HG03354 (cell line): ENCODE measurements at regions not wholly inside any gene's neighbourhood (a gene's known extent, or its start where the extent isn't known, plus 50 kb on each side); places are given as distances from the start of the nearest gene placed in this dataset.
A peak's percentile ranks its signal among the peaks of the same experiment; 100 is the strongest.

Source experiments
- ATAC-seq: cut with Tn5 transposase; IDR thresholded peaks from one replicate; pipeline ENCODE4 v1.9.1; 2021; ENCODE audit warnings: mild to moderate bottlenecking; ENCODE audit not compliant: unreplicated experiment, poor library complexity, severe bottlenecking

GRCh38 chr18:43855376-43855775, 578.1 kb upstream of the SYT4 start:
- no peak for ATAC-seq

DNA sequence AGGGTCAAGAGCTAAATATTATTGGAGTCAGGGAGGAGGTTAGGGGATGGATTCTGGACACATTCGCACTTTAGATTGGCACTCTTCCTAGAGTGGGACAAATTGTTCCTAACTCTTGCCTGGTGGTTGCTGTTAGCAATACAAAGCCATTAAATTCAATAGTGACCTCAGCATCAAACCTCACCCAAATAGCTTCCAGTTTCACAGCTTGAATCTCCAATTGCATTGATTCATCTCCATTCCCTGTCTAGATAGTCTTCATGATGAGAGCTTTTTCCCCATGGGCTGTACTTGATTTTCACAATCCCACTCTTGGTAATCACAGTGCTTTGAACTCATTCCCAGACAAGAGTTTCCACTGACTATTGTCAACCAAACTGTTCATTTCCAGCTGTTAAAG, 585.9 kb upstream of the SYT4 start:
- ATAC-seq: no peak

DNA sequence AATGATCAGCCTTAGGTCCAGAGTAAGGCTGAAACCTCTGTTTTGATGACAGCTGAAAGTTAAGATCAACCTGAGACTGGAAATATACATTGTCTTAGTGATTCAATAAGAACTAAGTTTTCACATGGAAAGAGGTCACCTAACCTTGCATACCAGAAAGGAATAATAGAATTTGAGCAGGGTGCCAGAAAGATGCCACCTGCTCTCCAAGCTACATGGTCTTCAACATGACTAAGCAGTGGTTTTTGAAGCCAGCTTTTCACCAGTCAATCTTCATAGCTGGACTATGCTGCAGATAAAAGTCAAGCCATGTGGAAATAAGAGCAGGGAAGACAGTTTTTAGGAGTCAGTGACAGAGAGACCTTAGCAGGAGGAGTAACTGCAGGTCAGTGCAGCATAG, 589.4 kb upstream of the SYT4 start:
- no peak for ATAC-seq

DNA sequence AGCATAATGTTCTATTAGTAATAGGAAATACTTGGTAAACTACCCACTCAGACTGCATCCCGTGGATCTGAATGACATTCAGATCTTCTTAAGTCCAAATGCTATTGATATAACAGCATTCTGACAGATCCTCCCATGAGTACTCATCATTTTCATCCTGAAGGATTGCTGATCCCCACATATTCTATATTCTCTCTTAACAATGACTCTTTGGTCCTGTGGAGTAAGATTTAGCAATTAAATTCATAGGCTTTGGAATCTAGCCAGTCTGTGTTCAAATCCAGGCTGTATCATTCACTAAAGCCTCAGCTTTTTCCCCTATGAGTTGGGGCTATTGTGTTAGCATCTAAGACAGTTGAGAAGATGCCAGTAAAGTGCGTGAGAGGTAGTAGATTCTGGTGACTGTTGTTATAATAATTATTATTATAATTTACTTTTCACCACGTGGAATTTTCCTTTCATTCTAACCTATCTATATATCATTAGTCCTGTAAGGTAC, 591.3 kb upstream of the SYT4 start:
- ATAC-seq: no peak

DNA sequence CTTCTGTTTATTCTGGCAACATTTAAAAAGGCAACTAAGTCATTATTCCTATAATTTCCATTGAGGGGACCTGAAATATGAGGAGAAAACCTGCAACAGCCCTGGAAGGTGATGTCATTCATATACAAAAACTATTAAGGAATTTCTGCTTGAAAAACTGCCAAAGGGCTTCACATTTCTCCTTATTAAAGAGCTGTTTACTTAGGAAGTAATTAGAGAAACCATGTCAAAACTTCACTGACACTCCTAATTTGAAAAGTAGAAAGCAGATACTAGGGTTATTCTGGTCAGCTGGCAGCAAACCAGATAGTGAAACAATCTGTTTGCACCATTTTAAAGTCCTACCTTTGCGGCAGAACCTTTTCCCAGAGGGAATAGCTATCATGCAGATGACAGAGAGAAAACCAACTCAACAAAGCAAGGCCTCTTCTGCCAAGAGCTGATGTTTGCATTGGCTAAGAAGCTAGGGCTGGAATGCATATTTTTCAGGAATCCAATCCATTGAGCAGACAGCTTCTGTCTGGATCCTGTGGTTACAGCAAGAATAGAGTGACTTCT, 592.2 kb upstream of the SYT4 start:
- ATAC-seq: no peak

GRCh38 chr18:43870626-43871025, 593.3 kb upstream of the SYT4 start:
- ATAC-seq: no peak

GRCh38 chr18:43875511-43875910, 598.2 kb upstream of the SYT4 start:
- no peak for ATAC-seq

- no peak for ATAC-seq
These were observed 599.0 kb upstream of the SYT4 start for GRCh38 chr18:43876286-43876685.

DNA sequence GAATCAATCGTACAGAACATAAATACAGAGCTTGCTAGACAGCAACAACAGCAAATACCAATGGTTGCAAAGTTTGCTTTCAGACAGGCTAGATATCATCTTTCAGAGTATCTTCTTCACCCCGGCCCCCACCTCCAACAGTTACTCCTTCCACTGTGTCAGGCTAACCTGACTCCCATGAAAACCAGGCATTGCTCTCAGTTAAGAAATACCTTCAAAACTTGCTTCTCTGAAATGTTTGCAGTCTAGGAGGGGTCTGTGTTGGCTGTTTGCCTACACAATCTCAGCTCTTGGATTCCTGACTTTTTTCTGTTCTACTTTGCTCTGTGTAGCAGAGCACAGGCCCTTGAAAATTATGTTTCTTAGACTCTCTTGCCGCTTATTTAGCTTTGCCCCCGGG, 599.5 kb upstream of the SYT4 start:
- ATAC-seq: no peak

DNA sequence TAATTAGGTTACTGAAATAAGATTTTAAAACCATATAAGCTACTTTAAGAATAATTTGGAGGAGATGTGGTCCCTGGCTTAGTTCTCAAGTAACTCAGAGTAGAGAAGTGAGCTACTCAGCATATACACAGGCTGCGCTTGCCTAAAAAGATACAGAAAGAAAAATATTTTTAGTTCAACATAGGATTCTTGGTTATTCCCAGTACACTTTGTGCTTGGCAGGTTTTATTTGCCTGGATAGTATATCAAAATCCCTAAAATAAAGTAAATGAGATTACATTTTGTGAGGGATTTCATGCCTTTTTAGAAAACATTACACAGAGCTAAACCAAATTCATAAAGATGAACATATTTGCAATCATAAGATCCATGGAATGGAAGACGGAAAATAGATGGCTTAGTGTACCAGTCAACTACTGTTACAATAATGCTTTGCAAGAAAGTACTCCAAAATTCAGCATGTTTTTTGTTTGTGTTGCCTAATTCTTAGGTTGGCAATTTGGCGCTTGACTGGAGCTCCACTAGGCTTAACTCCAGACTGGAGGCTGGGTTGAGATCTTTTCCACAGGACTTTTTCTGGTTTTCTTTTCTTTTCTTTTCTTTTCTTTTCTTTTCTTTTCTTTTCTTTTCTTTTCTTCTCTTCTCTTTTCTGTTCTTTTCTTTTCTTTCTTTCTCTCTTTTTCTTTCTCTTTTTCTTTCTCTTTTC, 600.5 kb upstream of the SYT4 start:
- ATAC-seq: no peak

GRCh38 chr18:43879415-43879814, 602.1 kb upstream of the SYT4 start:
- no peak for ATAC-seq

DNA sequence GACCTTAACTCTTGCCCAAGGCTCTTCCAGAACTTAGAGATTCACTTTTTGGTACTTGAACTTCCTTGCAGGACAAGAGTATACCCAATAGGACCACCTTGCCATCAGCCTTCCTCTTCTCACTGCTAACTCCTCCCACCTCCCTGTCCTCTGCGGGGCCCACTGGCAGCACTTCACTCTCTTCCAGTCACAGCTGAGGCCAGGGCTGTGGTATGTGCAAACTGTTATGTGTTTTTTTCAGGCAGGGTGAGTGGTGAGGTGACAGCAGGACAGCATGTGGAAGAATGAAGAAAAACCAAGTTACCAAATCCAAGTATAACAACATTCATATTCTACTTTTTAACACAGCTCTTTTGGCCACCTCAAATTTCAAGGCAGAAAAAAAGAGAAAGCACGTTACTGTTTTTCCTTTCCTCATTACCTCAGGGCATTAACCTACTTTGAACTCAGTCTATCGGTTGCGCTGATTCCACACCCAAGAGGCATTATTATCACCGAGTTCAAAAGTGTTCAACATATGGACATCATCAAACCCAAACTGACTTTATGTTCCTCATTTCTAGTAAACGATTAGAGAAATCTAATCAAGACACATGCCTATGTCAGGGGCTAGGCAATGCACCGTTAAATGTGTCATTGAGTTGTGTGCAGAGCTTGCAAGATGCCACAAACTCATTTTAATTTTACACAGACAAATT, 605.2 kb upstream of the SYT4 start:
- no peak for ATAC-seq

GRCh38 chr18:43883886-43884285, 606.6 kb upstream of the SYT4 start:
- ATAC-seq: no peak

DNA sequence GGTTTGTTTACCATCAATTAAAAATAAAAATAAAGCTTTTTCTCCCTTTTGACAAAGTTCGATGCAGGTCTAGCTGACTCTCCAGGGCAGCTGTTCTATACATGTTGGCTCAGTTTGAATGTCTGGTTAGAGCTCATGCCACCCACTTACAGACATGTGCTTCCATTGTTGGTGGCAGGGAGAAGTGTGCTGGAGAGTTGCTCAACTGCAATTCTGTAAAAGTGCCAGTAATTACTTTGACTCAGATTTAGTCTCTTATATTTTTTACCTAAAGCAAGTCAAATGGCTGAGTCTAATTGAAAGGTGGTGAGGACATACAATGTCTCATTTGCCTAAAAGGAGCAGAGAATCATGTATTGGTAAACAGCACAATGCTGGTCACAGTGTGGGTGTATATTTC, 609.1 kb upstream of the SYT4 start:
- ATAC-seq: no peak

DNA sequence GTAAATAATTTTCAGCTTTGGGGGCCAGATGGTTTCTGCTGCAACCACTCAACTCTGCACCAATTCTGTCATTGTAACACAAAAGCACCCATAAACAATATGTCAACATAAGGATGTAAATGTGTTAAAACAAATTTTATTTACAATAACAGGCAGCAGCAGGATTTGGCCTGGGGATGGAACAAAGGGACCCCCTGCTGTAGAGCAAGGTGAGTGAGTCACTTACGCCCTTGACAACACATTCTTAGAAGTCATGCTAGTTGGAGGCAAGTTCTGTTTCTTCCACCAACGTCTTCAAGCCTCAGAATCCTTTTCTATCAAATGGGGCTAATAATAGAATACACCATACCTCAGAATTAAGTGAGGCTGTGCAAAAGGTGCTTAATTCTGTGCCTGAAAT, 610.2 kb upstream of the SYT4 start:
- no peak for ATAC-seq

GRCh38 chr18:43888598-43888997, 611.3 kb upstream of the SYT4 start:
- ATAC-seq: no peak

GRCh38 chr18:43893001-43893637, 615.8 kb upstream of the SYT4 start:
- ATAC-seq: no peak

- no peak for ATAC-seq
These were observed 627.0 kb upstream of the SYT4 start for GRCh38 chr18:43904209-43904837.

DNA sequence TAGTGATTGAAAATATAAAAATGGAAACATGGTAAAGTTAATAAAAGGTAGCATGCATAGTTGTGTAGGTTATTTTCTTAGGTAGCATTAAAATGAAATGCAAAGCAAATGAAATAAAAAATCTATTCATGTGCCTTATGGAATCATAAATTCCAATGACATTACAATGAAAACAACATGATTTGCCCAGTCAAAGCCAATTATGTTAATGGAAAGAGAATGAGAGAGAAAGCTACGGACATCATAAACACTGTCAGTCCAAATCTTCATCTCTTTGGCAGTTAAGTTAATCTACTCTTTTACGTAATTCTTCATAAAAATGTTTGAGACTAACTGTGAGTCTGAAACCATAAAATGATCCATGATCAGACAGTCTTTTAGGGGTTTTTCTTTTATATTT, 636.7 kb upstream of the SYT4 start:
- no peak for ATAC-seq

- ATAC-seq: peak; percentile 53
These were observed 639.7 kb upstream of the SYT4 start for GRCh38 chr18:43916984-43917383.
